GM19043 (cell line): ENCODE measurements at regions not wholly inside any gene's neighbourhood (a gene's known extent, or its start where the extent isn't known, plus 50 kb on each side); places are given as distances from the start of the nearest gene placed in this dataset.

Source experiments
- ATAC-seq: cut with Tn5 transposase; IDR thresholded peaks from one replicate; pipeline ENCODE4 v1.9.1; 2021; ENCODE audit warnings: low read depth; ENCODE audit not compliant: unreplicated experiment

GRCh38 chr3:182478369-182478768, 314.9 kb upstream of the ATP11B start:
- no peak for ATAC-seq

DNA sequence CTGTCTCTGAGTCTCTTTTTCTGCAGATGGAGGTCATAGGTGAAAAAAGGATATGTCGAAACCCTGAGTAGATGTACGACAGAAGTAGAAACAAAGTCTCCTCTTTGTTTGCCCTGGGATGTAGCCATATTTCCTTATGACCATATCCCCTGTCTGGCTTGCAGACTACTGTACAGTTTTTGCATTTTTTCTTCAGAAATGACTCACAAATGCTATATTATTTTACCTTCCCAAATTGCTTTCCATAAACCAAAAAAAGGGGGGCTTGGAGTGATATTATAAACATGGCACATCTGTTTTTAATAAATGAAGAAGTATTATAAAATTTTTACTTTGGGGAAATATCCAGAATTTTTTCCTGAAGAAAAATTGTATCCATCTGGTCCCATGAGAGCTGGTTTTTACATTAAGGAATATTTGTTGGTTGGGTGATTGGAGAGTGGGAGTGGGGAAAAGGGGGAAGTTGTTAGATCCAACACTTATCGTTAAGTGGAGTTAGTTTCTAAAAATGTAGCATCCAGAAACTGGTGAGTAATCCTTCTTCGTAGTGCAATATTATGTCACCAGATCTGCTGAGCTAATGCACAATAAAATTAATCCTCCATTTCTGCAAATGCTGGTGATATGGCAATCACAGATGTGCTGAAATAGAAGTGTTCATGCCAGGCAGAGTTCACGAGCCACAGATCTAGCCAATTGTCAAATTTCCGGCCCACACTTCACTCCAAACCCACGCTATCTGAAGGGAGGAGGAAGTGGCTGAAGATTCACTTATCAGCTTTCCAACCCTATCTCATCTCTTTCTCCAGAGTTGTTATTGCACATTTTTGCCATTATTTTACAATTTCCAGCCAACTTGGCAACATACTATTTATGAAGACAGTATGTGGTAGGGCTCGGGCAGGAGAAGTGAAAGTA, 313.6 kb upstream of the ATP11B start:
- no peak for ATAC-seq

GRCh38 chr3:182482705-182483104, 310.6 kb upstream of the ATP11B start:
- ATAC-seq: no peak

GRCh38 chr3:182484682-182485081, 308.6 kb upstream of the ATP11B start:
- ATAC-seq: no peak

DNA sequence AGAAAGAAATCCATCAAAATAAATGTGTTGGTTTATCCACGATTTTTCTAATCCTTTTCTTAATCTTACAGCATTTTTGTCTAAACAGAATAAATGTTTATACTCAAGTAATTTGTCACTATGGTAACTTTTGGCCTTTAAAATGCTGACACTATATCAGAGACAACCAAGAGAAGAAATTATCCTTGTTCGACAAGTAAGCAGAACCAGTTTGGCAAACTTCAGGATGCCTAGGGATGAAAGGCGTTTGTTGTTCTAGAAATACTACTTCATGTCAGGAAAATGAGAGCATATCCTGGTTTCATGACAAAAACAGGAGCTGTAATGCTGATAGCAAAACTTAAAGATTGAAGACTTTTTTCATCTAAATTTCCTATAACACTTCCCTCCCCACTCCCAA, 308.0 kb upstream of the ATP11B start:
- no peak for ATAC-seq

DNA sequence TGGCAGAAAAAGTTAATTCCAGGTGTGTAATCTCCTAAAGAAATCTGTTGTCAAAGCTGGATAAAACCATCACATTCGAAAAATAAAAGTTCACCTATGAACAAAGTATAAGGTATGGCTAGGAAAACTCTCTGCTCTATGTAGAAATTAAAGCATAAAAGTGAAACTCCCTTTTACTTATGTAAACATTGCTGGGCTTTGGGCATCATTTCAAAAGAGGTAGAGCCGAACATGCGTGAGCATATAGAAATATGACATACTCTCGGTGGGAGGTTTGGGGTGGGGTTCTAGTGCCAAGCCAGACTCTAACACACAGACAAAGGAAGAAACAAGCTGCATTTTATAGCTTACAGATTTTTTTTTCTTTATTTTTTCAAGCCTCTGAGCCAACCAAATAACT, 306.8 kb upstream of the ATP11B start:
- ATAC-seq: no peak

DNA sequence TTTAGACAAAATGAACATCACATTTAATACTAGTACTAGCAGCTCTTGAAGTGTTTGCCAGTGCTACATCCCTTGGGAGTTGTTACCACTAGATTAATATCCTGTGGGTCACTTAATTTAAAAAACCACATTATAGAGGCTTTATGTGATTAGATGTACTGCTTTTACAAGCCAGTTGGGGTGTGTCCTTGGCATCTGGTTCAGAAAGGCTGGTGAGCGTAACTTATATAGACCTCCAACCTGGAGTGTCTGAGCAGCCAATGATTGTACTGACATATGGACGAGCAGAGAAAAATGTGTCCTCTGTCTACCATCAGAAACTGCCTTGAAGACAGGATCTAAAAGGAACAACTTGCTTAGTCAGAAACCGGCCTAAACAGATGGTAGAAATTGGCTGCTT, 306.2 kb upstream of the ATP11B start:
- no peak for ATAC-seq

DNA sequence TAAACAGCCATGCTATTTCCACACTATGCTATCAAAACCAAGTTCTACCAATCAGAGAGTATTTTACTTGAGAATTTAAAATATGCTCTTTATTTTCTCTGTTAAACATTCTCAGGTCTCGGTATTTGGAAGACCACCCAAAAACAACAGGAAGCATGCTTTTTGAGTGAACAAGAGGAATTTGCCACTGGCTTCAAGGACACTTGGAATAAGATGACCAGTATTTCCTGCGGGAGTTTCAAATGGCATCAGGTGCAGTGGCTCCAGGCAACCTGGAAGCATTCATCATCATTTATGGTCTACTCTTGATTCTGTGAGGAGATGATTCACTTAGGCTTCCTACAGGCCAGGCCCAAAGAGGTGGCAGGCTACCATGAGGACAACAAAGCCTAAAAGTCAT, 305.7 kb upstream of the ATP11B start:
- no peak for ATAC-seq

- ATAC-seq: peak; percentile 53
Observed at GRCh38 chr3:182490596-182491491, 302.5 kb upstream of the ATP11B start.

- no peak for ATAC-seq
Observed at GRCh38 chr3:182491577-182491976, 301.7 kb upstream of the ATP11B start.

- no peak for ATAC-seq
Observed at GRCh38 chr3:182492536-182492935, 300.8 kb upstream of the ATP11B start.

- no peak for ATAC-seq
Observed at GRCh38 chr3:182500289-182500688, 293.0 kb upstream of the ATP11B start.

DNA sequence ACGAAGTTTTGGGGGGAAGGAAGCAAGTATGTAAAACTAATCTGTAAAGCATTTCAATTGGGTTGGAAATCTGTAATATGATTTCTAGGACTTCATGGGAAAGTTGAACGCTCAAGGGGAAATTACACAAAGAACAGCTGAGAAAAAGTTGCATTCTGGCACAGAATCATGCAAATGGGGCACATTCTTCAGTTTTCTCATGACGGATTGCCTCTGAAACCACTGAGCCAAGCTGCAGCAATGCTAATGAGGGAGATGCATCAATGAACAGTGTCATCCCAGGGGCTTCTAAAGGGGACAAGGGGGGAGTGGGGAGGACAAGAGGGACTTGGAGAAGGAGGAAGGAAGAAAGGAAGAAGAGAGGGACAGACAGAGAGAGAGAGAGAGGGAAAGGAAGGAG, 291.4 kb upstream of the ATP11B start:
- ATAC-seq: no peak

GRCh38 chr3:182503401-182503800, 289.9 kb upstream of the ATP11B start:
- ATAC-seq: no peak

GRCh38 chr3:182508919-182509711, 284.2 kb upstream of the ATP11B start:
- no peak for ATAC-seq

- no peak for ATAC-seq
Observed at GRCh38 chr3:182509844-182510460, 283.4 kb upstream of the ATP11B start.

- no peak for ATAC-seq
Observed at GRCh38 chr3:182514236-182514964, 278.9 kb upstream of the ATP11B start.

DNA sequence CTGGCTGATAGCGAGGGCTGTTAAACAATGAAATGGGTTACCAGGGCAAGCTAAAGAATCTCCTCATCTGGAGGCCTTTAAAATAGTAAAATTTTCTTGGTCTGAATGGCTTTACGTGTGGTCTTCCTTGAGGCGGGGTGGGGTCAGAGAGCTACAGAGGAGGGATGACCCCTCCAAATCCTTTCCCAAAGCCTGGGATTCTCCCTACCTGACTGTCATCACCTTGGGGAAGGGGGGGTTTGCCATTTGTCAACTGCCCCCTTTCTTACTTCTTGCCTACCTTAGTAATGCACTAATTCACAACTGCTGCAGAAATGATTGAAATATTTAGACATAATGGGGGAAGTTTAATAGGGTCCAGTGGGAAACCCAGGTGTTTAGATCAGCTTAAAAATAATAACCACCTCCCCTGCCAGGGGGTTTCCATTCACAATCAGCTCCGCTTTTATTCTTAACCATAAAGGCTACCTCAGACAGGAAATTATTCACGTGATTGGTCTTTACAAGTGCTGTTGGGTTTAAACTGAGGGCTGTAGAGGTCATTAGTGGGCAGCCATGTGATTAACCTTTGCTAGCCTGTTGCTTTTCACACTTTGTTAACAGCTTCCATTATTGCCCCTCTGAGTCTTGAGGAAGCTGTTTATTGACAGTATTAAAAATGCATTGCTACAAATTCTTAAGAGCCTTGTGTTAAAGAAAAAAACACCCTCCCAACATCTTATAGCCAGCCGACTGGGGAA, 276.5 kb upstream of the ATP11B start:
- ATAC-seq: no peak

DNA sequence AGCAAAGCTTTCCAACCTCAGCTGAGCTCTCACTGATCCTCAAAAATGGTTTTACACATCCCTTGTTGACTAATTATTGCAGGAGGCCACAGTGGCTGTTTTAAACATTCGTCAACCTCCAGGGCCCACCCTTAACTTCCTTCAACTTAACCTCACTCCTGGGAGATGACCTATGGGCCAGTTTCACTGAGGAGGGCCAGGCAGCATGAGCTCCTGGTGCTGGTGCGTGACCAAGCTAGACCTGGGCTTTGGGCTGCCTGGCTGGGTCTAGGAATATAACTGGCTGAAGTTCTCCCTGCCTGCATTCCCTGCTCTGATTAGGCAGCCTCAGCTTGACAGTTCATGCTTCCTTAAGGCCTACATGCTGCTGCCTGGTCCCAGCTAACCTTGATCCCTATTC, 273.7 kb upstream of the ATP11B start:
- ATAC-seq: no peak
